Ascending aorta (tissue), 2 donors: ENCODE measurements at regions not wholly inside any gene's neighbourhood (a gene's known extent, or its start where the extent isn't known, plus 50 kb on each side); places are given as distances from the start of the nearest gene placed in this dataset.

Experiments used
- DNase-seq, 2 donors: peaks; one replicate each; pipeline ENCODE4 v3.0.0-alpha.2; 2019; ENCODE audit warnings: low spot score in 2 of 2
- H3K27ac ChIP-seq, 2 donors: fragments of 200-600 bp; sonication (generic); one replicate each; pipeline ENCODE4 v1.5.1; 2016 to 2017; ENCODE audit warnings: mild to moderate bottlenecking in 1 of 2
- H3K27me3 ChIP-seq: fragments of 200-600 bp; sonication (generic); one replicate; pipeline ENCODE4 v1.5.1; 2017
- H3K36me3 ChIP-seq, 2 donors: fragments of 200-600 bp; sonication (generic); one replicate each; pipeline ENCODE4 v1.5.1; 2016
- H3K4me1 ChIP-seq, 2 donors: fragments of 200-600 bp; sonication (generic); one replicate each; pipeline ENCODE4 v1.5.1; 2016 to 2017; ENCODE audit warnings: mild to moderate bottlenecking in 1 of 2
- H3K4me3 ChIP-seq, 2 donors: fragments of 200-600 bp; sonication (generic); one replicate each; pipeline ENCODE4 v1.5.1; 2016 to 2017; ENCODE audit warnings: mild to moderate bottlenecking in 1 of 2
- H3K9me3 ChIP-seq, 2 donors: fragments of 200-600 bp; sonication (generic); one replicate each; pipeline ENCODE4 v1.5.1; 2016
- intact Hi-C: fragments of 100-400 bp; cut with DNase I; formaldehyde crosslinking; loops from one replicate; pipeline ENCODE4 v1.15.1; 2023
- TF ChIP-seq, protein P1 (sequence below), 3 experiments: fragments of 200-600 bp in 2 of 3; fragments of 450-650 bp in 1 of 3; sonication (generic) in 2 of 3; IDR thresholded peaks; one replicate each; pipeline ENCODE4 v1.5.1; 2016 to 2019; ENCODE audit warnings: antibody characterized with exemption in 3 of 3, mild to moderate bottlenecking in 1 of 3, moderate library complexity in 1 of 3

DNA sequence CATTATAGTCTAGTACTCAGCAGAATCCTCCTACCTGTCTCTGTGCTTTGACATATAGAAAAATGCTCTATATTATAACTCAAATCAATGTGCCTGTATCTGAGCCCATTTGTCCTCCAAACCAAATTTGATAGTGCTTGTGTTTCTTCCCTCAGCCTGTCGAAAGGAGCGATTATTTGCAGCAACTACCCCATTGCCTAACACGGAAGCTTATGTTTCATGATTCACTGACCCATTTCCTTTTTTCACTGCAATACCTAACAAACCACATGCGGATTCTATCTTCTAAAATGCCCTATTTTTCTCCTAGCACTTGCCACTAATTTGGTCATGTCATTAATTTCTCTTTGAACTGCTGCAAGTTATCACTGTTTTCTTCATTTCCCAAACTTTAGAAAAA is 1220.6 kb upstream of the CADM2 start:
- Histone ChIP-seq H3K4me1 (no peaks in the 10 kb centered on the region), H3K27ac (no peak overlapping the region), H3K4me3 (no peak overlapping the region), H3K9me3 (no peaks in the 10 kb centered on the region), H3K36me3 (no peaks in the 10 kb centered on the region), H3K27me3 (no peaks in the 10 kb centered on the region)
- no peak for DNase-seq
- TF ChIP-seq, protein P1, sequence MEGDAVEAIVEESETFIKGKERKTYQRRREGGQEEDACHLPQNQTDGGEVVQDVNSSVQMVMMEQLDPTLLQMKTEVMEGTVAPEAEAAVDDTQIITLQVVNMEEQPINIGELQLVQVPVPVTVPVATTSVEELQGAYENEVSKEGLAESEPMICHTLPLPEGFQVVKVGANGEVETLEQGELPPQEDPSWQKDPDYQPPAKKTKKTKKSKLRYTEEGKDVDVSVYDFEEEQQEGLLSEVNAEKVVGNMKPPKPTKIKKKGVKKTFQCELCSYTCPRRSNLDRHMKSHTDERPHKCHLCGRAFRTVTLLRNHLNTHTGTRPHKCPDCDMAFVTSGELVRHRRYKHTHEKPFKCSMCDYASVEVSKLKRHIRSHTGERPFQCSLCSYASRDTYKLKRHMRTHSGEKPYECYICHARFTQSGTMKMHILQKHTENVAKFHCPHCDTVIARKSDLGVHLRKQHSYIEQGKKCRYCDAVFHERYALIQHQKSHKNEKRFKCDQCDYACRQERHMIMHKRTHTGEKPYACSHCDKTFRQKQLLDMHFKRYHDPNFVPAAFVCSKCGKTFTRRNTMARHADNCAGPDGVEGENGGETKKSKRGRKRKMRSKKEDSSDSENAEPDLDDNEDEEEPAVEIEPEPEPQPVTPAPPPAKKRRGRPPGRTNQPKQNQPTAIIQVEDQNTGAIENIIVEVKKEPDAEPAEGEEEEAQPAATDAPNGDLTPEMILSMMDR (IDR thresholded peaks at IDR 0.05): no peak
- intact Hi-C loops: no loop called here

DNA sequence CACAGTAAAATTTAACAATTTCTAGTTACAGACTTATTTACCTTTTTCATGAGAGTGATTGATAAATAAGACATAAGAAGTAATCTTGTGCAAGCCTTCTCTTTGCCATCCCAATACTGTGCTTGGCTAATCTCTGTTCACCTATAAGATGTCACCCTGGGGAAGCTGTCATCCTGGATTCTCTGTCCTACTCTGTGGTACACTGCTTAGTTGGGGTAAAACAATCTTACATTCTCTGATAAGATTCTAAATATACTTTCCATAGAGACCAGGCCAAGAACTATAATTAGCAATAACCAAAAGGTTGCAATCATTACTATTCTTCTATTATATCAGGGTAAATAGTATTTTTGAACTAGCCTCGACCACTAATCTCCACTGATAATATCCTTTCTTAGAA is 1218.3 kb upstream of the CADM2 start:
- TF ChIP-seq, protein P1 (IDR thresholded peaks at IDR 0.05): no peak
- no peak for DNase-seq
- intact Hi-C loops: no loop called here

GRCh38 chr3:83765956-83766355 is 1192.8 kb upstream of the CADM2 start:
- Histone ChIP-seq H3K4me1 (no peaks in the 10 kb centered on the region), H3K9me3 (no peaks in the 10 kb centered on the region), H3K4me3 (no peak overlapping the region), H3K27me3 (no peaks in the 10 kb centered on the region), H3K27ac (no peak overlapping the region), H3K36me3 (no peaks in the 10 kb centered on the region)
- no peak for DNase-seq
- intact Hi-C loops: no loop called here
- TF ChIP-seq, protein P1 (IDR thresholded peaks at IDR 0.05): no peak

More for the DNA sequence above, 1218.3 kb upstream of the CADM2 start:
- H3K4me3 ChIP-seq: no peak overlapping the region
- no peaks in the 10 kb centered on the region for H3K36me3 ChIP-seq
- no peaks in the 10 kb centered on the region for H3K27me3 ChIP-seq
- H3K9me3 ChIP-seq: no peaks in the 10 kb centered on the region
- H3K27ac ChIP-seq: no peak overlapping the region
- H3K4me1 ChIP-seq: no peaks in the 10 kb centered on the region

GRCh38 chr3:83769791-83770663 is 1188.8 kb upstream of the CADM2 start:
- no peaks in the 10 kb centered on the region for H3K27me3 ChIP-seq
- H3K36me3 ChIP-seq: no peaks in the 10 kb centered on the region
- H3K9me3 ChIP-seq: no peaks in the 10 kb centered on the region
- intact Hi-C loops: no loop called here
- no peaks in the 10 kb centered on the region for H3K4me1 ChIP-seq
- no peak overlapping the region for H3K27ac ChIP-seq
- TF ChIP-seq, protein P1 (IDR thresholded peaks at IDR 0.05): no peak
- DNase-seq: no peak
- H3K4me3 ChIP-seq: no peak overlapping the region

DNA sequence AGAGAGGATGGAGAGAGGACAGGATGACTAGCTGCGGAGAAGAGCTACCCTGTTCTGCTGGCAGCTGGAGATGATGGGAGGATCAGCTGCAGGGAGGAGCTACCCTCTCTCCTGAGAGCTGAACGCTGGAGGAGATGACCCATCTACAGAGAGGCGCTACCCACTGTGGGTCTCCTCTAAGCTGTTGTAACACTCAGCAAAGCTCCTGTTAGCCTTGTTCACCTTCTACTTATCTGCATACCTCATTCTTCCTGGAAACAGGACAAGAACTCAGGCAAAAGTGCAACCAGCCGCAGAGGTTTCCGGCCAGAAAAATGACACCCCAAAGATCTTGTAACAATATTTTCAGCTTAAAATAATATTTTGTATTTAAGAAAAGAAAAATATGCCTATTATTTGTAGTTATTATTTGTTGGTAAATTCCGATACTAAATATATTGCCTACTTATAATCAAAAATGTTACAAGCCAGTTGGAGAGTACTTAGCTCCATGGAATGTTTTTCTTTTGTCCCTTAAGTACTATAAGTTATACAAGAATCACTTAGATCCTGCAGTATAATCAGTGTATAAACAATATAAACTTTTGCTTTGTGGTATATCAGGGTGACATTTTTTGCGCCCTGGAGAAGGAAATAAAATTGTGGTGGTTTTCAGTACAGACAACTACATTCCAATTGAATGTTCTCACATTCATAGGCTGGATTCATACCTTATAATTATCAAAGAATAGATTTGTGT is 1188.0 kb upstream of the CADM2 start:
- H3K4me1 ChIP-seq: no peaks in the 10 kb centered on the region
- no peaks in the 10 kb centered on the region for H3K9me3 ChIP-seq
- no peak overlapping the region for H3K4me3 ChIP-seq
- H3K36me3 ChIP-seq: no peaks in the 10 kb centered on the region
- intact Hi-C loops: no loop called here
- TF ChIP-seq, protein P1 (IDR thresholded peaks at IDR 0.05): no peak
- DNase-seq: no peak
- no peak overlapping the region for H3K27ac ChIP-seq
- H3K27me3 ChIP-seq: no peaks in the 10 kb centered on the region
